COLO668 (cell line): ENCODE measurements at regions not wholly inside any gene's neighbourhood (a gene's known extent, or its start where the extent isn't known, plus 50 kb on each side); places are given as distances from the start of the nearest gene placed in this dataset.

ENCODE experiments used
- DNase-seq: peaks from one replicate; lab custom pipeline; 2025; ENCODE audit not compliant: unreplicated experiment; lab: John Stamatoyannopoulos, UW

DNA sequence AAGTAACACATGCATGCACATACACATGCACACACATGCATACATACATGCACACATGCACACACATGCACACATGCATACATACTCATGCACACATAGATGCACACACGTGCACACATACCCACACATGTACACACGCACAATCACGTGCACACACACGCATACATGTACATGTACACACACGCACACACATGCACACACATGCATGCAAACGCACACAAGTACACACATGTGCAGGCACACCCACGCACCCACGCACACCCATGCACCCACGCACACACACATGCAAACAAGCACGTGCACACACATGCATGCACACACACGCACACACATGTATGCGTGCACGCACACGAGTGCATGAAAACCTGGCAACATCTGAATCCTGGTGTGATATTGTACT is 232.7 kb upstream of the CDH4 start:
- no peak for DNase-seq

DNA sequence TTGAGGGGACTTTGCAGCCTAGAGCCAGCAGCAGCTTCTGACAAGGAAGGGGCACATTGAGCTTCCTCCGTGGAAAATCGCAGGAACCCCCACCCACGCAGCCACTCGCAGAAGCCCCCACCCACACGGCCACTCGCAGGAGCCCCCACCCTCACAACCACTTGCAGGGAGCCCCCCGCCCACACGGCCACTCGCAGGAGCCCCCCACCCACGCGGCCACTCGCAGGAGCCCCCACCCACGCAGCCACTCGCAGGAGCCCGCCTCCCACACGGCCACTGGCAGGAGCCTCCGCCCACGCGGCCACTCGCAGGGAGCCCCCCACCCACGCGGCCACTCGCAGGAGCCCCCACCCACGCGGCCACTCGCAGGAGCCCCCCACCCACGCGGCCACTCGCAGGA is 228.4 kb upstream of the CDH4 start:
- no peak for DNase-seq

DNA sequence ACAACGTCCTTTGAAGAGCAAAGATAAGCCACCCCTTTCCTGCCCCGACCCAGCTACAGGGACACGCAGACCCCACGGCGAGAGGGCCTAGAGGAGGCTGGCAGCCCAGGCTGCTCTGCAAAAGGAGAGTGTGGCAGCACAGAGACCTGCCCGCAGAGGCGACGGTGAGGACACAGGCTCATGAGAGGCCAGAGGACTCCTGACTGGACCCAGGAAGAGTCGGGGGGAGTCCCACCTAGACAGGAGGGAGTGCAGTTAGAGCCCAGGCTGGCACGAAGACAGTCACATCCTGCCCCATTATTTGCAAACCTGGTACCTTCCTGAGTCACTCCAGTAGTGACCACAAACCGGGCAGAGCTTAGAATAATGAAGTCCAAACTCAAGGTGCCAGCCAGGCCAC is 227.7 kb upstream of the CDH4 start:
- DNase-seq: no peak

DNA sequence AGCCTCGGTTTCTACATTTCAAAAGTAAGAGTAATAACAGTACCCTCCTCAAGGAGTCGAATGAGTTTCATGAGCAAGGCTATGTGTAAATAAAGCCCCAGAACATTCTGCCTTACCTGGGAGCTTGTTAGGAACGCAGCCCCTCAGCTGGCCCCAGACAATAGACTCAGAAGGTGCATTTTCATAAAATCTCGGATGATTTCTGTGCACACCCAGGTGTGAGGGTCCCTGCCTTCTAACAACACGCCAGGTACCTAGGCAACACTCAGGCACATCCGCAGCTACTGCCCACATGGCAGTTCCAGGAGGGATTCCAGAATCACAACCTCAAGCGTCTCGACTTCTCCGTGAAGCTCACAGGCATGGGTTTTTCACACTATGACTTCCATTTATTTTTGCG is 226.5 kb upstream of the CDH4 start:
- no peak for DNase-seq

DNA sequence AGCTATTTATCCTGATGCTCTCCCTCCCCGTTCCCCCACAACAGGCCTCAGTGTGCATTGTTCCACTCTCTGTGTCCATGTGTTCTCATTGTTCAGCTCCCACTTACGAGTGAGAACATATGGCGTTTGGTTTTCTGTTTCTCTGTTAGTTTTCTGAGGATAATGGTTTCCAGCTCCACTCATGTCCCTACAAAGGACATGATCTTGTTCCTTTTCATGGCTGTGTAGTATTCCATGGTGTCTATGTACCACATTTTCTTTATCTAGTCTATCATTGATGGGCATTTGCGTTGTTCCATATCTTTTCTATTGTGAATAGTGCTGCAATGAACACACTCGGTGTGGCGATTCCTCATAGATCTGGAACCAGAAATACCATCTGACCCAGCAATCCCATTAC is 225.9 kb upstream of the CDH4 start:
- DNase-seq: no peak

DNA sequence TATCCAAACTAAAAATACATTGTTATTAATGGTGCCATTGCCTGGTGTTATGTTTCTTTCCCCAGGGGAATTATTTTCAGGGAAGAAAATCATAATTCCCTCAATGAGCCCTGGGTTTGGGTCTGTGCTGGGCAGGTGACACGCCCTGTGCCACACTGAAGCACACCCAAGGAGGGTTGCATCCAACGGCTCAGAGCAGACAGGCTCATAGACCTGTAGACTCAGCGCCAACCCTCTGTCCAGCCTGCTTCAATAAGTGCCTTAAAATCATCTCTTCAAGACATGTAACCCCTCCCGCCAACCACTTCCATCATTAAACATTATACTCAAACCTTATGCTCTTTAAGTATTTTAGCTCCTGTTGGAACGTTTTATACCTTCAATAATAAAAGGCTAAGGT is 225.3 kb upstream of the CDH4 start:
- DNase-seq: no peak

GRCh38 chr20:61027218-61027617 is 224.8 kb upstream of the CDH4 start:
- DNase-seq: no peak

GRCh38 chr20:61030130-61030529 is 221.9 kb upstream of the CDH4 start:
- DNase-seq: no peak

DNA sequence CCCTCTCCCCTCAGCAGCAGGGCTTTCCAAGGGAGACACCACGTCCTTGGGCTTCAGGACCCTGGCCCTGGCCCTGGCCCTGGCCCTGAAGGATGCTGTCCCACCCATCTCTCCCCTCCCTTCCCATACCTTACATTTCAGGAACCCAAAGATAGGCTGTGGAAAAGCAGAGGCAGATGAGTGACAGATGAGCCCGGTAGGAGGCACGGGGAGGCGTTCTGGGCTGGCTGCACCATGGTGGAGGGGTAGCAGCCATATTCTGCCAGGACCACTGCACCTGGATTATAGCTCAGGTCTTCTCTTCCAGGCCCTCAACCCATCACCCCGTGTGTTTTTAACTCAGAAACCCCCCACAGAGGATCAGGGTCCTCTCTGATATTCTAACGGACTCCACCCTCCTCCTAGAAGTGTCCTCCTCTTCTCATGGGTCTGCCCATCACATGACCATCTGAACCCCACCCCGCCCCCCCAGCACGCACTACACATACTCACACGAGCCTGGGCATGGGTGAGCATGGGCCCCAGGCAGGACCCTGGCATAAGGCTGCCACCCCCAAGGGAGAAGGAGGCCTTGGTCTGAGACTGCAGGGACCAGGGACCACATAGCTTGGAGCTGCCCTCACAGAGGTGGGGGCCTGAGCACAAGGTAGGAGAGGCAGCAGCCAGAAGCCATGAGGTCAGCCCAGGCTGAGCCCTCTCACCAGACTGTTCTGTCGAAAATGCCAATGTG is 220.8 kb upstream of the CDH4 start:
- no peak for DNase-seq

DNA sequence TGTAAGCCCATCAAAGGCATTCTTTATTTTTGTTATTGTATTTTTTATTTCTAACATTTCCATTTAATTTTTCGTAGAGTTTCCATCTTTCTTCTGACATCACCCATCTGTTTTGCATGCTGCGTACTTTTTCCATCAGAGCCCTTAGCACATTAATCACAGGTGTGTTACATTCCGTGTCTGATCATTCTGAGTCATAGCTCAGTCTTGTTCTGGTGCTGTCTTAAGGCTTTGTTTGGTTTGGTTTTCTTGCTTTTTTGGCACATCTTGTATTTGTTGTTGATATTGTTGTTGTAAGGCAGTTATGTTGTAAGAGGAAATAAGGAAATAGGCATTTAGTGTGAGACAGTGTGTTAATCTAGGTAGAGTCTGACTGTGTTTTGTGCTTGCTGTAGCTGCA is 214.6 kb upstream of the CDH4 start:
- DNase-seq: no peak

DNA sequence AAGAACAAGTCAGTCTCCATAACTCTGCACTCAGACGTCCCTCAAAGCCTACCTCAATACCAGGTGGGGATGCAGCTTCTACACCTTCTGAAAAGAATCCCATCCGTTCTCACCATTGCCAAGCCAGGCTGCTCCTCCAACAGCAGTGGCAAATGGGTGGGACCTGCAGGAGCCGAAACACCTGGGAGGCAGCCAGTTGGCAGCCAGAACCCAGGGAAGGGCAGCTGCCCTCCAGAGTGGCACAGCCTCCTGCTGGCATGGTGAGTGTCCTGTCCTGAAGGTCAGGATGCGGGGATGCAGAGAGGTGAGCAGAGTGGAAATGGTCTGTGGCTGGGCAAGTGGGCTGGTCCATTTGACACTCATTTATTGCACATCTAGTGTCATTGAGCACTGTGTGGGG is 210.6 kb upstream of the CDH4 start:
- no peak for DNase-seq

GRCh38 chr20:61042506-61043385 is 209.3 kb upstream of the CDH4 start:
- no peak for DNase-seq

GRCh38 chr20:61043681-61044080 is 208.4 kb upstream of the CDH4 start:
- no peak for DNase-seq

DNA sequence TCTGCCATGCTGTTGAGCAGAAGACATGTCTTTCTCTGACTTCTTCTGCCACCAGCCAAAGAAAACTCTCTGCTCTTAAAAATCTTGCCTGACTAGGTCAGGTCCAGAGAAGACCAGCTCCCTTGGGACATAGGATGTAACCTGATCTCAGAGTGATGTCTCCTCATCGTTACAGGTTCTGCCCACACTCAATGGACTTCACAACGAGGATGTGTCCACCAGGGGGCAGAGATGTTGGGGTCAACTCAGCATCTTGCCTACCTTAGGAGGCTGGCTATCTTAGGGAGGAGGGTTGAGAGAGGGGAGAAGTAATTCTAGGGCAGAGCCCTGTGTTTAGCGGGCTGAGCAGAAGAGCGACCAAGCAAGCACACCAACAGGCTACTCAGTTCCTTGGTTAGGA is 207.6 kb upstream of the CDH4 start:
- no peak for DNase-seq

GRCh38 chr20:61045091-61045490 is 207.0 kb upstream of the CDH4 start:
- DNase-seq: no peak

DNA sequence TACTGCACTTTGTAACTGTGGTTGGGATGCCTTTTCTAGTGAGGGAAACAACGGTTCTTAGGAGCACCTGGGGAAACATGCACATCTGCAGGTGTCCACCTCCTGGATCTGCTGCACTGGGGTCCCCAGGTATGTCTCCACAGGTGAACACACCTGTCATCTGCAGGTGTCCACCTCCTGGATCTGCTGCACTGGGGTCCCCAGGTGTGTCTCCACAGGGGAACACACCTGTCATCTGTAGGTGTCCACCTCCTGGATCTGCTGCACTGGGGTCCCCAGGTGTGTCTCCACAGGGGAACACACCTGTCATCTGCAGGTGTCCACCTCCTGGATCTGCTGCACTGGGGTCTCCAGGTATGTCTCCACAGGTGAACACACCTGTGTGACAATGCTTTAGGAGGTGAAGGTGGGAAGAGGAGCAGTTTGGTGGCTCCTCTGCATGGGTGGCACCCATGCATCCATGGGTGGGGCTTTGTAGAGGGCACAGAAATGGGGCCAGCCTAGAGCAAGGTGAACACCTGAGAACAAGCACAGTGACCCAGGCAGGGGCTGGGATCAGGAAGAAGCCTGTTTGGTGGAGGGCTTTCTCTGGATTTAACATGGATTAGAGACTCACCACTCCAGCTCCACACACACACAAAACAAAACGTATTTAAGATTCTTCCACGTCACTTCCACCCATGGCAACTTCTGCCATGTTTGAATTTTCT is 206.0 kb upstream of the CDH4 start:
- no peak for DNase-seq

DNA sequence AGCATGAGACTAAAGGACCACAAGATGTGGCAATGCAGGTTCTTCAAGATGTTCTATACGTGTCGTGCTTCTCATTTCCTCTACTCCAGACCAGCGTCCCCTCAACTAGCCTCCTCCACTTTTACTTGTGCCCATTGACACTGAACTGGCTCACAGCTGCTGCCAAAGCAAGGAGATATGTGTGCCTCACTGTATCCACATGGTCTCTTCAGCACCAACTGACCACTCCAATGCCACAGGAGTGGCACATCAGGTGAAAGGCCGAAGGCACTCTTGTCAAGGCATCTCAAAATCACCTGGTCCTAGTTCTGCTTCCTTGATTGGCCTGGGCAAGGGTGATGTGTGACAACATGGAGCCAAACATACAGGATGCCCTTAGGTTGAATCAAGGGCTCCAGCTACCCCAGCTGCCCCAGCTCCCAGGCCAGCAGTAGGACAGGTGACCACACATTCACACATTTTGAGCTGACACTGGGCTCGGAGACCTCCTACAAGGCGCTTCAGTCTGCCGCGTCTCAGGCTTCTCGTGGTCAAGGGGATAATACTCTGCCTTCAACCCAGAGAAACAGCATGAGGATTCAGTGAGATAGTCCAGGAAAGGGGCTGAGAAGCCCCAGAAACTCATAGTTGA is 205.2 kb upstream of the CDH4 start:
- DNase-seq: no peak

DNA sequence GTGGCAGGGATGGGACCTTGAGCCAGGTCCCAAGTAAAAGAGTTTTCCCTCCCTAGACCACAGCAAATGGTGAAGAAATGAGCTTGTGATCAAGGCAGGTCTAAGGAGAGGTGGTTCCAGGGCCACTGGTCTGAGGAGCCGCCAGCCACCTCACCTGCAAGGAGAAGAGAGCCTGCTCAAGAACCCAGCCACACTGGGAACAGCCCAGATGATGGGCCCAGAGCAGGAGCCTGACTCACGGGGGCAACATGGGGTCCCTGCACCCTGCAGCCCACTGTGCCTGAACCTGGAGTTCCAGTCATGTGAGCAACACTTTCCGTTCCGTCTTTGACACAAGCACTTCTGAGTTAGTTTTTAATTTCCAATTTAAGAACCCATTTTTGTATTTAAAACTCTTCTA is 204.5 kb upstream of the CDH4 start:
- DNase-seq: no peak

DNA sequence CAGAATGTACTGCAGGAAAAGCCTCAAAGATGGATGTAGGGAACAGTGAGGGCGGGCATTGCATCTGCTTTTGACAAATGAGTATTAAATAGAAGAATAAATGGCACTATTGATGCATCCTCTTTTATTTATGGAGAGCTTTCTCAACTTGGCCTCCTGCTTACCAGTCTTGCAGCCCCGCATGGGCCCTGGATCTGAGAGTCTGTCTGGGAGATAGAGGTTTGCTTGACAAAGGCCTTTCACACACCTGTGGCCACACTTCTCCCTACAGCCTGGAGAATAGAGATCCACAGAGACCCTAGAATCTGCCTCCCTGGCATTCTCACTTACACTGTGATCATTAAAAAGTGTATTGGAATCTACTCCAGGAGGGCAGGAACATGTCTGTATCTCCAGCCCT is 203.8 kb upstream of the CDH4 start:
- DNase-seq: no peak

- no peak for DNase-seq
These were observed 202.4 kb upstream of the CDH4 start for GRCh38 chr20:61049684-61050083.

DNA sequence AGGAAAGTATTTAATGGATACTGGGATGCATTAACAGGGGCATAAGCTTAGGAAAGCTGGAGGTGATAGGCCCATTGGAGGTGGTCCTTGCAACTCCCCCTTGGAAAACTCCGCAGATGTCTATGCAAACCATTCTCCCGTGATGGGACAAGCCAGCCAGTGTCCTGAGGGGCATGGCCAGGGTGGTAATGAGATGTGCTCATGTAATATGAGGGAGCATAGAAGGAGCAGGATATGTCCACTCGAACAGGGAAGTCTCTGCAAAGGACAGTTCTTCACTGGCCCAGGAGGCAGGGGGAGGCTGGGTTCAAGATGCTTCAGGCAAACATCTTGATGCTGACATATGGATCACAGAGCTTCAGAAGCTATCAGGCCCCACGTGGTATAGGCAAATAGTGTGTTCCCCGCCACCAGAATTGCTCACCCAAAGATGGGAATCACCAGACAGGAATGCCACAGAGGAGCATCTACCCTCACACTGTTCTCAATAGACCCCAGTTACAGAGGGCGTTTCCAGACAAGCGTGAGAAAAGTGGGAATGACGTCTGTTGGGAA is 201.6 kb upstream of the CDH4 start:
- no peak for DNase-seq
